ENCODE measurements at regions not wholly inside any gene's neighbourhood (a gene's known extent, or its start where the extent isn't known, plus 50 kb on each side); places are given as distances from the start of the nearest gene placed in this dataset.
"Not testable (repeated sequence)": the region's sequence is repeated elsewhere in the genome, so short reads cannot be mapped to it uniquely, and the experiment has no call there.

DNA sequence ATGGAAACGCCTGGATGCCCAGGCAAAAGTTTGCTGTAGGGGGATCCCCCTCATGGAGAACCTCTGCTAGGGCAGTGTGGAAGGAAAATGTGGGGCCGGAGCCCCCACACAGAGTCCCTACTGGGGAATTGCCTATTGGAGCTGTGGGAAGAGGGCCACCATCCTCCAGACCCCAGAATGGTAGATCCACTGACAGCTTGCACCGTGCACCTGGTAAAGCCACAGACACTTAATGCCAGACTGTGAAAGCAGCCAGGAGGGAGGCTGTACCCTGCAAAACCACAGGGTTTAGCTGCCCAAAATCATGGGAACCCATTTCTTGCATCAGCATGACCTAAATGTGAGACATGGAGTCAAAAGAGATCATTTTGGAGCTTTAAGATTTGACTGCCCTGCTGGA is 302.0 kb upstream of the ST8SIA4 start:
- not testable (repeated sequence) for TF ChIP-seq GABPA (IDR thresholded peaks at IDR 0.05; ENCODE audit: low read depth); EP300 (IDR thresholded peaks at IDR 0.05; ENCODE audit: borderline replicate concordance in 1 of 2, low read depth in 1 of 2, low read length in 1 of 2); CHD2 (IDR thresholded peaks at IDR 0.05; ENCODE audit: low read length, partially characterized antibody); NRF1 (IDR thresholded peaks at IDR 0.05; ENCODE audit: low read depth, low read length); POLR2AphosphoS5 (IDR thresholded peaks at IDR 0.05; ENCODE audit: low read depth, low read length); RCOR1 (IDR thresholded peaks at IDR 0.05; ENCODE audit: low read length); SIN3A (IDR thresholded peaks at IDR 0.05; ENCODE audit: borderline replicate concordance, low read depth, low read length); TAF1 (IDR thresholded peaks at IDR 0.05; ENCODE audit: borderline replicate concordance, low read depth, low read length)
- TF ChIP-seq, protein P1, sequence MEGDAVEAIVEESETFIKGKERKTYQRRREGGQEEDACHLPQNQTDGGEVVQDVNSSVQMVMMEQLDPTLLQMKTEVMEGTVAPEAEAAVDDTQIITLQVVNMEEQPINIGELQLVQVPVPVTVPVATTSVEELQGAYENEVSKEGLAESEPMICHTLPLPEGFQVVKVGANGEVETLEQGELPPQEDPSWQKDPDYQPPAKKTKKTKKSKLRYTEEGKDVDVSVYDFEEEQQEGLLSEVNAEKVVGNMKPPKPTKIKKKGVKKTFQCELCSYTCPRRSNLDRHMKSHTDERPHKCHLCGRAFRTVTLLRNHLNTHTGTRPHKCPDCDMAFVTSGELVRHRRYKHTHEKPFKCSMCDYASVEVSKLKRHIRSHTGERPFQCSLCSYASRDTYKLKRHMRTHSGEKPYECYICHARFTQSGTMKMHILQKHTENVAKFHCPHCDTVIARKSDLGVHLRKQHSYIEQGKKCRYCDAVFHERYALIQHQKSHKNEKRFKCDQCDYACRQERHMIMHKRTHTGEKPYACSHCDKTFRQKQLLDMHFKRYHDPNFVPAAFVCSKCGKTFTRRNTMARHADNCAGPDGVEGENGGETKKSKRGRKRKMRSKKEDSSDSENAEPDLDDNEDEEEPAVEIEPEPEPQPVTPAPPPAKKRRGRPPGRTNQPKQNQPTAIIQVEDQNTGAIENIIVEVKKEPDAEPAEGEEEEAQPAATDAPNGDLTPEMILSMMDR (IDR thresholded peaks at IDR 0.05) = not testable (repeated sequence)
- TF ChIP-seq, protein P2, sequence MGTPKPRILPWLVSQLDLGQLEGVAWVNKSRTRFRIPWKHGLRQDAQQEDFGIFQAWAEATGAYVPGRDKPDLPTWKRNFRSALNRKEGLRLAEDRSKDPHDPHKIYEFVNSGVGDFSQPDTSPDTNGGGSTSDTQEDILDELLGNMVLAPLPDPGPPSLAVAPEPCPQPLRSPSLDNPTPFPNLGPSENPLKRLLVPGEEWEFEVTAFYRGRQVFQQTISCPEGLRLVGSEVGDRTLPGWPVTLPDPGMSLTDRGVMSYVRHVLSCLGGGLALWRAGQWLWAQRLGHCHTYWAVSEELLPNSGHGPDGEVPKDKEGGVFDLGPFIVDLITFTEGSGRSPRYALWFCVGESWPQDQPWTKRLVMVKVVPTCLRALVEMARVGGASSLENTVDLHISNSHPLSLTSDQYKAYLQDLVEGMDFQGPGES (IDR thresholded peaks at IDR 0.05; ENCODE audit: low read depth, low read length) = not testable (repeated sequence)
- TF ChIP-seq, protein P3, sequence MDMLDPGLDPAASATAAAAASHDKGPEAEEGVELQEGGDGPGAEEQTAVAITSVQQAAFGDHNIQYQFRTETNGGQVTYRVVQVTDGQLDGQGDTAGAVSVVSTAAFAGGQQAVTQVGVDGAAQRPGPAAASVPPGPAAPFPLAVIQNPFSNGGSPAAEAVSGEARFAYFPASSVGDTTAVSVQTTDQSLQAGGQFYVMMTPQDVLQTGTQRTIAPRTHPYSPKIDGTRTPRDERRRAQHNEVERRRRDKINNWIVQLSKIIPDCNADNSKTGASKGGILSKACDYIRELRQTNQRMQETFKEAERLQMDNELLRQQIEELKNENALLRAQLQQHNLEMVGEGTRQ (IDR thresholded peaks at IDR 0.05; ENCODE audit: borderline replicate concordance, low read depth, low read length) = not testable (repeated sequence)
- TF ChIP-seq, protein P4, sequence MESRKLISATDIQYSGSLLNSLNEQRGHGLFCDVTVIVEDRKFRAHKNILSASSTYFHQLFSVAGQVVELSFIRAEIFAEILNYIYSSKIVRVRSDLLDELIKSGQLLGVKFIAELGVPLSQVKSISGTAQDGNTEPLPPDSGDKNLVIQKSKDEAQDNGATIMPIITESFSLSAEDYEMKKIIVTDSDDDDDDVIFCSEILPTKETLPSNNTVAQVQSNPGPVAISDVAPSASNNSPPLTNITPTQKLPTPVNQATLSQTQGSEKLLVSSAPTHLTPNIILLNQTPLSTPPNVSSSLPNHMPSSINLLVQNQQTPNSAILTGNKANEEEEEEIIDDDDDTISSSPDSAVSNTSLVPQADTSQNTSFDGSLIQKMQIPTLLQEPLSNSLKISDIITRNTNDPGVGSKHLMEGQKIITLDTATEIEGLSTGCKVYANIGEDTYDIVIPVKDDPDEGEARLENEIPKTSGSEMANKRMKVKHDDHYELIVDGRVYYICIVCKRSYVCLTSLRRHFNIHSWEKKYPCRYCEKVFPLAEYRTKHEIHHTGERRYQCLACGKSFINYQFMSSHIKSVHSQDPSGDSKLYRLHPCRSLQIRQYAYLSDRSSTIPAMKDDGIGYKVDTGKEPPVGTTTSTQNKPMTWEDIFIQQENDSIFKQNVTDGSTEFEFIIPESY (IDR thresholded peaks at IDR 0.05; ENCODE audit: borderline replicate concordance, low read depth) = not testable (repeated sequence)
- TF ChIP-seq, protein P5, sequence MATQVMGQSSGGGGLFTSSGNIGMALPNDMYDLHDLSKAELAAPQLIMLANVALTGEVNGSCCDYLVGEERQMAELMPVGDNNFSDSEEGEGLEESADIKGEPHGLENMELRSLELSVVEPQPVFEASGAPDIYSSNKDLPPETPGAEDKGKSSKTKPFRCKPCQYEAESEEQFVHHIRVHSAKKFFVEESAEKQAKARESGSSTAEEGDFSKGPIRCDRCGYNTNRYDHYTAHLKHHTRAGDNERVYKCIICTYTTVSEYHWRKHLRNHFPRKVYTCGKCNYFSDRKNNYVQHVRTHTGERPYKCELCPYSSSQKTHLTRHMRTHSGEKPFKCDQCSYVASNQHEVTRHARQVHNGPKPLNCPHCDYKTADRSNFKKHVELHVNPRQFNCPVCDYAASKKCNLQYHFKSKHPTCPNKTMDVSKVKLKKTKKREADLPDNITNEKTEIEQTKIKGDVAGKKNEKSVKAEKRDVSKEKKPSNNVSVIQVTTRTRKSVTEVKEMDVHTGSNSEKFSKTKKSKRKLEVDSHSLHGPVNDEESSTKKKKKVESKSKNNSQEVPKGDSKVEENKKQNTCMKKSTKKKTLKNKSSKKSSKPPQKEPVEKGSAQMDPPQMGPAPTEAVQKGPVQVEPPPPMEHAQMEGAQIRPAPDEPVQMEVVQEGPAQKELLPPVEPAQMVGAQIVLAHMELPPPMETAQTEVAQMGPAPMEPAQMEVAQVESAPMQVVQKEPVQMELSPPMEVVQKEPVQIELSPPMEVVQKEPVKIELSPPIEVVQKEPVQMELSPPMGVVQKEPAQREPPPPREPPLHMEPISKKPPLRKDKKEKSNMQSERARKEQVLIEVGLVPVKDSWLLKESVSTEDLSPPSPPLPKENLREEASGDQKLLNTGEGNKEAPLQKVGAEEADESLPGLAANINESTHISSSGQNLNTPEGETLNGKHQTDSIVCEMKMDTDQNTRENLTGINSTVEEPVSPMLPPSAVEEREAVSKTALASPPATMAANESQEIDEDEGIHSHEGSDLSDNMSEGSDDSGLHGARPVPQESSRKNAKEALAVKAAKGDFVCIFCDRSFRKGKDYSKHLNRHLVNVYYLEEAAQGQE (IDR thresholded peaks at IDR 0.05; ENCODE audit: low read depth, low read length) = not testable (repeated sequence)
- TF ChIP-seq, protein P6, sequence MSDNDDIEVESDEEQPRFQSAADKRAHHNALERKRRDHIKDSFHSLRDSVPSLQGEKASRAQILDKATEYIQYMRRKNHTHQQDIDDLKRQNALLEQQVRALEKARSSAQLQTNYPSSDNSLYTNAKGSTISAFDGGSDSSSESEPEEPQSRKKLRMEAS (IDR thresholded peaks at IDR 0.05; ENCODE audit: low read depth) = not testable (repeated sequence)

Measured in SK-N-SH (cell line).